Activated CD4-positive, alpha-beta T cell treated with anti-CD3 and anti-CD28 coated beads, Interleukin-2, Interleukin-4, amounts not matched to agents 100 ng/mL and 50 ng/mL, durations not matched to agents 16 hours and 8 hours (primary cell): ENCODE measurements at regions not wholly inside any gene's neighbourhood (a gene's known extent, or its start where the extent isn't known, plus 50 kb on each side); places are given as distances from the start of the nearest gene placed in this dataset.

Experiments
- DNase-seq: peaks from one replicate; pipeline ENCODE4 v3.0.0-alpha.2; 2020; ENCODE audit warnings: low spot score

DNA sequence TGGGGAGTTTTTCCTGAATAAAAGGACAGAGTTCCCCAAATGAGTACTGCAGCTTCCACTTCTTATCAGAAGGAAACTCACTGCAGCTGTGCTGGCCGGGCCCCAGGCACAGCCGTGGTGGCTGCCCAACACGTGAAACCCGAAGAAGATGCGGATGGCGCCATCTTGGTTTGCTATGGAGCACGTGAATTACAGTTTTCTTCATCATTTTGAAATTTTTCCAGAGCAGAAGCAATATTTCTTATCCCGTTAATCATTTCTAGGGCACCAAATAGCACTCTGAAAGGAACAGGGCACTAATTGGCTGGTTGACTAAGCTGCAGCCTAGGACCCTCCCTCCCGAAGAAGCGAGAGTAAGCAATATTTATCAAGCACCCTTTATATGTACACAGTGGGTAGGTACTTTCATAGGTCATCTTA, 63.2 kb upstream of the EPS8L3 start:
- DNase-seq, result no peak

DNA sequence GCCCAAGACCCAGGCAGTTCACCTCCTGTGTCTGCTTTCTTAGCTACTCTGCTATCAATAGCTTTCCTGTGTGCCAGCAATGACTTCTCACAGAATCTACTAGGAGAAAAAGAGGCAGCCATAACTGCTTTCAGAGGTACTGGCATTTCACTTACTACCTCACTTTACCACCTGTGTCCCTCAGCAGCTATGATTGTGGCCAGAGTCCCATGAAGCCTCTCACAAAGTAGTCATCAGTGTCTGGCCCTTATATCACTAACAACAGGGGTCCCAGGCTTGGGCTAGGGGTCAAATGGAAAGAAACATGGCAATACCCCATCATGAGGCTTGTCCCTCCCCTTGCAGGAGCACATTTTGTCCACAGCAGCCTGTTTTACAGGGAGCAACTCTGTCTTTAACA, 62.7 kb upstream of the EPS8L3 start:
- DNase-seq, result no peak

DNA sequence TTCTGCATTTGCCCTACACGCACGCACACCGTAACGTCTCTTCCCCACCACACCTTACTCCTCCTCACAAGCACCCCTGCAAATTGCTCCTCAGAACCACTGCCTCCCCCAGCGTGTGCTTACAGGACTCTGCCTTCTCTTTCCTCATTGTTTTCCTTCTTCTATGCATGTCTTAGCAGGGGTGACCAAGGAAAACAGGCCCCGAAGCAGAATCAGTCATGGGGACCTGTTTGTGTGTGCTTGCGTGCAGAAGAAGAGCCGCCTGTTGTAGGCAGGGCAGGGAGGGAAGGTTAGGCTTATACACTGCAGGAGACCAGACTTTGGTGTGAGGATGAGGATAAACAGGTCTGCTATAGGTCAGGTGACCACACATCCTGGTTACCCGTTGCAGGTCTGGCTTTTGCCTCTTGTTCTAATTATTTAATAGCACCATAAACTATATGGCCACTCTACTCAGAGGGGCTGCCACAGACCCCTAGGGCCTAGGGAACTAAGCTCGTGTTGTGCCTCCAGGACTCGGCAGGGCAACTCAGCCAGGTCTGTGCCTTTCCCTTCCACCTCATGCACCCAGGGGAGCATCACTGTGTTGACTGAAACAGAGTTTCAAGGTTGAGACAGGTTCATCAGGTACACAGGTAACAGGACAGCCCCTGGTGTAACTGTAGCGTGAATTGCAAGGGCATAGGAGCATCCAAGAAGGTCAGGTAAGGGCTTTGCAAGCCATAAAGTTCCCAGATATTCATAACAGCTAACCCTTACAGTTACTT, 60.8 kb upstream of the EPS8L3 start:
- no peak for DNase-seq

DNA sequence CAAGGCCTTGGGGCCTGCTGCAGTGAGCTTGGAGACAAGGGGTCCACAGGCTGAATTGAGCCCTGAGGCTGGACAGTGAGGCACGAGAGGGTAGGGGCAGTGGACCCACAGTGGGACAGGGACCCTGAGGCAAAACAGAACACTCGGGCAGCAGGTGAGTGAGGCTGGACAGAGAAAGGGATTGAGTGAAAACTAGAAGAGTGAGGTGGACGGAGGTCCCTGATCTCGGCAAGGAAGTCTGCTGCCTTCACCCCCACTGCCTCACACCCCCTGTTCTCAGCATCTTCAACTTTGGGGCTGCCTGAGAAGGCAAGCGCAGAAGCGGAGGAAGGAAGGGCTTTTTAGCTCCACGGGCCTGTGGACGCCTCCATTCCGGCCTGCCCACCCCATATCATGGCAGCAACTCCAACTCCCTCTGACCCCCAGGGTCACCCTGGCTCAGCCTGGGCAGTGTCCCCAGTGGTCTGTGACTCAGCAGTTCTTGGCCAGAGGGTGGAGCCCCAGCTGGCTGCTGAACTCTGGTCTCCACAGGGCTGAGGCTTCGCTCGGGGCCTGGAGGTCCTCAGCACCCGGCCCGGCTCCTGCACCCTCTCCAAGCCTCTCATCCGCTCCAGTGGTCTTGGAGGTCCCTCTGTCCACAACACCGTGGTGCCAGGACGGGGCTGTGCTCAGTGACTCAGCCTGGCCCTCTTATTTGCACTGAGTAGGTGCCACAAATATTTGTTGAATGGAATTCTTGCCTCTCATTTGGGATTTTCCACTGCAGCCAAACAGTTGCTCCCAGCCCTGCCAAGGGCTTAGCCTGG, 60.0 kb upstream of the EPS8L3 start:
- no peak for DNase-seq

DNA sequence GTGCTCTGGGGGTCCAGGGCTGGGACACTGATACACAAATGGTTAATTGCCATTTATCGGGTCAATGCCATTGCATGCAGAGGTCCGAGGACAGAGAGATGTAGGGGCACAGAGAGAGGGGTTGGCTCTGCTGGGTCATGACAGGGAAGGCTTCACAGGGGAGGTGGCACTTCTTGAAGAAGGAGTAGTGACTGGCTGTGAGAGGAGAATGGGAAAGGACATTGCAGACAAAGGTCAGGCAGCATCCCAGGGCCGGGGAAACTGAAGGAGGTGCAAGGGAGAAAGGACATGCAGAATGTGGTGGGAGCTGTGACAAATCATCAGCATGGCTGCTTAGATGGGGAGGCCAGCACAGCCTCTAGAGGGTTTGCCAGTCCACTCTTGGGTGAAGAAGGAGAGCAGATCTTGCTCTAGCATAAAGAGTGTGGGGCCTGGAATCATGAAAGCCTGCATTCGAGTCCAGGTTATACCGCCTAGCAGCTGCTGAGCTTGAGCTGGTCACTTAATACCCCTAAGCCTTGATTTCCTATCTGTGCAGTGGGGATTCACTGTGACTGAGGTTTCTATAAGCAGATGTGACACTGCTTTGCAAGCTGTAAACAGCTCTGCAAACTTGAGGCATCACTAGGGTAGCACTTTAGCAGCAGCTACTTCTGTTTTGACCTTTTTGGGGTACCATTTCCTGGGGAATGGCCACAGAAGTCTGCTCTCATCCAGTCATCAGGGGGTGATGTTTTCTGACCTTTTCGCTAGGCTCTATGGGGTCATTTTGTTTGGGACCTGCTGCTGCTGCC, 59.2 kb upstream of the EPS8L3 start:
- DNase-seq, result peak; percentile 44

DNA sequence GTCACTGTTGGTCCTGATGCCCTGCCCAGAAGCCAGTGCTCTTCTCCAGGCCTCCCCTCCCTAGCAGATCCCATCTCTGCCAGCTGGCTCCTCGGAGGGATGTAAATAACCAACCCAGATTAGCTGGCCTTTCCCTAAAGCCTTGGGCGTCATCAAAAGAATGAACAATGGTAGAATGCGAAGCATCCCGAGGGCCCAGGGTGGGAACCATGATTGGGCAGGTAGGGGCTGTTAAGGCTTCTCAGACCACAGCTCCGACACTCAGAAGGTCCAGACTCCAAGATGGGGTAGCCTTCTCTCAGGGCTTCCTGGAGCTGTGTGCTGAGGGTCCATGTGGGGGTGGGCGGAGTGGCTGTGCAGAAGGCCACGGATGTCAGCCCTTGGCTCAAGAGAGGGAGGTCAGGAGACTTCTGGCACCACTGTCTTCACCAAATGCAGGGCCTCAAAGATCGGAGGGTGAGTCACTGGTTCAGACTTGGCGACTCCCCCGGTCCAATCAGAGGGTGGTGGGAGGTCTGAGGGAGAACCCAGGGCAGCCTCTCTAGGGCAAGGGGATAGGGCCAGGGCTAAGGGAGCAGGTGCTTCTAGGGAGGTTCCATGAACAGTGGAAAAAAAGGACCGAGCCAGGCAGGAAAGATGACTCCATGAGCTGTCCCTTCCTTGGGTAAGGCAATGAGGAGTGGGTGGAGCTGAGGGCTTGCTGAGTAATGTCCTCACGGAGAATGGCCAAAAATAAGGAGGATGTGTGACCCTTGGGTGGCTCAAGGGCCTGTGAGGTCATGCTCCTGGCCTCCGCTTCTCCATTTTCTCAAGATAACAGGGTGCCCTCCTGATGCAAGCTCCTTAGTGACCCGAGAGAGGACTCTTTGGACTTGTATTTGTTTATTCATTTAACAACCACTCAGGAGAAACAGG, 58.4 kb upstream of the EPS8L3 start:
- DNase-seq, result no peak

DNA sequence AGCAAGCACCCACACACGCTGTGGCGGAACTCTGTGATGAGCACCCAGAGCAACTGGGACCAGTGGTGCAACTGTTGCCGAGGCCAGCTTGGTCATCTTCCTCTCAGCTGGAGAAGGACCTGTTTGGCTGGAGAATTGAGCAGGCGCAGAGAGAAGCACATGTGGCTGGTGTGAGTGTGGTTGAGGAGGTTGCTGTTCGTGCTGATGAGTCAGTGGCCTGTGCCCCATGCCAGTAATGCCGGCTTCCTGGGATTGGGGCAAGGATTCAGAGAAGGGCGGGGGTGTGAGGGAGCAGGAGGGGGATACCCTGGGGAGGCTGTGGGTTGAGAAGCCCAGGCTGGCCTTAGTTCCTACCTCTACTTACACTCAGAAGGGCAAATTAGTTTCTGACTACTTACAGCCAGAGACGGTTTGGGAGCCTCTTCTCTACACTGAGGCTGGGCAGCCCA, 57.5 kb upstream of the EPS8L3 start:
- DNase-seq, result peak; percentile 64

DNA sequence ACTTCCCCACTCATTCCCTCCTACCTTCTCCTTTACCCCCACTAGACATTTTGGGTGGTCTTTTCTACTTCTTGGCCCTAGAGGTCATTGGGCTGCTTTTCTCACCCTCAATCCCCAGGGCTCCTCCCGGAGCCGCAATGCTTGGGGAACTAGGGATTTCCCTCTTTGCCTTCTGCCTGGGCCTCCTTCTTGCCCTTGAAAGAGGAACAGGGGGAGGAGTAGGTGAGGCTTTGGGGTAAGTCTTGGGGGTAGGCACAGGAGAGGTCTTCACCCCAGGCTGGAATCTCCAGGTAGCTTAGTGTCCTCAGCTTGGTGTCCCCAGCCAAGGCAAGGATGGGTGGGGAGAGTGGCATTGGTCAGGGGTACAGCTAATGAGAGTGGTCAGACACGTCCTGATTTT, 56.2 kb upstream of the EPS8L3 start:
- DNase-seq, result no peak

DNA sequence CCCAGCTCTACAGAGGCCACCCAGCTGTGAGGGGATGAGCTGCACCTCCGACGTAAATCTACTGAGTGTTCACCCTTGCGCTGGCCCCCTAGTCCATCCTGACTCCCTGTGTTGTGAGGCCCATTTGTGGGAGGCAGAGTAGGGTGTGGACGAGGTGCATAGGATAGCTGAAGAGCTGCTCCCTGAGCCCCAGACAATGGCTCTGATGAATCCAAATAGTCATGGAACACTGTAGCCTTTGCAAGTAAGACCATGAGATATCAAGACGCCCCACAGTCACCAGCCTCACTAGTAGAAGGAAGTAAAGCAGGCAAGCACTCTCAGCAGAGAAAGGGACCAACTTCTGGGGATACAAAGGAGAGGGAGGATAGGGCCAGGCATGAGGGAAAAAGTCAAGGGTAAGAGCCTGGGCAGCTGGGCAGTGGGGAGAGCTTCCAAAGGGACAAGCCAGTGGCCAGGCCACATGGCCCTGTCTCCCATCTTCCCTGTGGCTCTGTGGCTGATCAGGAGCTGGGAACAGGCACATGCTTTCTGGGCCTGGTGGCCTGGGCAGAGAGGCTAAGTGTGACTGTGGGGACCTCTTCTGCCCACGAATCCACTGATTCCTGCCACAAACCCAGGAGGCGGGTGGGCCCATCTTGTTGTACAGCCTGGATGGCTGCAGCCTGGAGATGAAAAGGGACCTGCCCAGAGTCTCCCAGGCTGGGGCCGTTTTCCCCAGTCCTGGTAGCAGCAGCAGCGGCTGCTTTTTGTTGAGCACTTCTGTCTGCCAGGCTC, 55.5 kb upstream of the EPS8L3 start:
- DNase-seq, result no peak

DNA sequence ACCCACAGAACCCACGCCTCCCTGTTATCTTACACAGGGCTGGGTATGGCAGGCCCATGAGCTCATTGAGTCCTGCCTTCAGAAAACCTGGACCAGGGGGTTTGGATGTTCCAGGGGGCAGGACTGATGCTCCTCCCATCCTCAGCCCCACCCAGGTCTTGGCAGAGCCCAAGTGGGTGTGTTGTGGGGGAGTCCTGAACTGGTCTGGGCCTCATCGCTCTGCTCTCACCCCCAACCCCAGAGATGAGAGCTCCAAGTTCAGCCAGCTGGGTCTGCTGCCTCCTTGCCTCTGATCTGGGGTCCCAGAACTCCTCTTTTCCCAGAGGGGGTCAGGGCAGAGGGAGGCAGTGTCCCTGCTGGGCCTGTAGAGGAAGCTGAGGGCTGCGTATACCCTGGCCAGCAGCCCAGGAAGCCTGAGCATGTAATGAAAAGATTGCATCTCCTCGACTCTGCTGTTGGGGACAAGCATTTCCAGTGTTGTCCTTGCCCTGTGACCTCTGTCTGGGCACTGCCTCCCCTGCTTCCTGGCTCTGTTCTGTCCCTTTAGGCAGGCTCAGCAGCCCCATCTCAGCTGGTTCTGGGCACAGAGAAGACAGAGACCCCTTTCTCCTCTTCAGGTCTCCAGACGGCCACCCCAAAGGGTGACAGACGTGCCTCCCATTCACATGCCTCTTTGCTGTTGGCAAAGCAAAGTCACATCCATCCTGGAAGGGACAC, 54.7 kb upstream of the EPS8L3 start:
- DNase-seq, result no peak

DNA sequence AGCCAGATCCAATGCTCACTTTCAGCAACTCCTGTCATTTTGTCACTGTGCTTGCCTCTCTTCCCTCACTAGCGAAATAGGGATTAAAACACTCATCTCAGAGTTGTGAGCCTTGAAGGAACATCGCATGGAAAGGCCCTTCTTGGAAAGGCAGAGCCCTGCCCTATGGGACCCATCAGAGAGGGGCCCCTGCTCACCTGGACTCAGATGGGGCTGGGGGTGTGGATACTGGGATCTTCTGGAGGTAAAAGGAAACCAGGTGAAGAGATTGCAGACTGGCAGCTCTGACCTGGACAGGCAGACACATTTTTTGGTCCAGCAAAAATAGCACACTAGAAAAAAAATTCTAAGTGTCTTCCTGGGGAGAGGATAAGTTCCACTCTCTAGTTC, 54.2 kb upstream of the EPS8L3 start:
- no peak for DNase-seq

DNA sequence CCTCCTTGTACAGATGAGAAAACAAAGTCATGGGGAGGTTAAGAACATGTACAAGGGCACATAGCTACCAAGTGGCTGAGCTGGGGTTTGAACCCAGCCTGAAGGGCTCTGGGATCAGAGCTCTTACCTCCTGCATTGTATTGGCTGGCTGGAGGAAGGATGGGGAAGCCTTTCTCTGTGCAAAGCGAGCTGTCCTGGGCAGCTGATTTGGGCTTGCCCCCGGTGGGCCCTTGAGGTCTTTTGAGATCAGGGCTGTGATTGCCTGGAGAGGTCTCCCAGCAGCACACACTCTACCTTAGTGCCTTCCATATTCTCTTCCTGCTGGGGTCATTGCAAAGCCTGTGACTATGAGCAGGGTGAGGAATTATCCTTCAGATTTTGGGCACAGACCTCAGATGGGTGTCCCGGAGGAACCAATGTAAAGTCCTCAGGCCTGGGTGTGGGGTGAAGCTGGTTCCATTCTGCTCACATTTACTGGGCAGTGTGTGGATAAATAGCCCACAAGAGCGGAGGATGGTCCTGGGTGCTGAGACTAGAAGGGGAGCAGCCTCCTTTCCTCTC, 53.3 kb upstream of the EPS8L3 start:
- no peak for DNase-seq

DNA sequence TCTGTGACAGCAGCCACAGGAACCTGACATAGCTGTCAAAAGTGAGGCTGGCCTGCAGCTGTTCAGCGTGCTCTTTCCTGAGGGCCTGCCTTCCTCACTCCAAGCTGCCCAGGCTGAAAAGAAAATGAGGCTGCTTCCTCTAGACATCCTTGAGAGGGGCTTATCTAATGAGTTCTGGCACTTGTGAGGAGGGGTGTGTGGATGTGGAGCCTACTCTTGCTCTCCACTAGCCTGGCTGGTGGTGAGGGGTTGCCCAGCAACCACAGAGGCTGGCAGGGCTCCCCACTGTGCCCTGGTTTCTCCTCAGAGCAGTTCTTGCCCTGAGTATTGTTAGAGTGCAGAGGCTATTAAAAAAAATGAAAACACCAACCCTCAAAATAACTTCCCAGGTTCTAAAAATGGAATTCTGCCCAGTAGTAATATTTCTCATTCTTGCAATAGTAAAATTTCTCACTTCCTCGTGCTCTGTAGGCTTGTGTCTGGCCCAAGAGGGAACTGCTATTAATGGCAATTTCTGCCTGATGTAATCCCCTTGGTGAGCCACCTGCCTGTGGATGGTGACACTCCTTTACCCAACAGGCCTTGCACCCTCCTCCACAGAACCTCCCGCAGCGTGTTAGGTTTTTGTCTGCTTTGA, 52.6 kb upstream of the EPS8L3 start:
- DNase-seq, result no peak

DNA sequence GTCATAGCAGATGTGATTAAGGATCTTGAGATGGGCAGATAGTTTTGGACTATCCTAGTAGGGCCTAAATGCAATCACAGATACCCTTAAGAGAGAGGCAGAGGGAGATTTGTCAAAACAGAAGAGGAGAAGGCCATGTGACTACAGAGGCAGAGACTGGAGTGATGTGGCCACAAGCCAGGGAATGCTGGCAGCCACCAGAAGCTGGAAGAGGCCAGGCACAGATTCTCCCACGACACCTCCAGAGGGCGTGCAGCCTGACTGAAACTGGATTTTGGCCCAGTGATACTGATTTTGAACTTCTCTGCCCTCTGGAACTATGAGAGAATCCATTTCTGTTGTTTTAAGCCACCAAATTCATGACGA, 52.1 kb upstream of the EPS8L3 start:
- DNase-seq, result no peak

DNA sequence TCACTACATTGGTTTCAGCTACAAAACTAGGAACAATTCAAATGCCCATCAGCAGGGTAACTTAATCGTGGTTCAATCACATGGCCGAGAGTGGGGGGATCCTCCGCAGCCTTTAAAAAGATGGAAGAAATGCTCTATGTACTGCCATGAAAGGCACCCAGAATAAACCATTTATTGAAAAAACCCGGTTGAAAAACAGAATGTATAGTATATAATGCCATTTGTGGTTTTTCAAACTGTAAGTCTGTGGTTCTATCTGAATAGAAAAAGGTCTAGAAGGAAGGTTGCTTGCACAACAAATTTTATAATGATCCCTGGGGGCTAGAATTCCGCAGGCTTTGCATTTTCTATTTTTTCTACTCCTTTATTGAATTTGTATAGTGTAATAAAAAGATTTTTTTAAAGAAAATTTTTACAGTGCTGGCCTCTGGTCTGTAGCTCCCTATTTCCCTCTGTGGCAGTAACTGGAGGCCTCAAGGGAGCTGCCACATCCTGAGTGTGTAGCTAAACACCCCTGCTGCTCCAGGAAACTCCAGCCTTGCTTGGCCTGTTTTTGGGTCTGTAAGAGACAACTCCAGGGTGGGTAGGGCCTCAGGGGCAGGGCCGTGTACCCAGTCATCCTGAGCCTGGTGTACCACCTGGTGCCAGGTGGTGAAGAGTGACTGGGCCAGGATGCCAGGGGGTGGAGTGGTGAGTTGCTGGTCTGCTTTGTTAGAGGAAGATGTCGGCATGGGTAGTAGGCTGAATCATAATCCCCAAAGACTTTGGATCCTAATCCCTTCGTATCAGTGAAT, 51.5 kb upstream of the EPS8L3 start:
- DNase-seq, result no peak

DNA sequence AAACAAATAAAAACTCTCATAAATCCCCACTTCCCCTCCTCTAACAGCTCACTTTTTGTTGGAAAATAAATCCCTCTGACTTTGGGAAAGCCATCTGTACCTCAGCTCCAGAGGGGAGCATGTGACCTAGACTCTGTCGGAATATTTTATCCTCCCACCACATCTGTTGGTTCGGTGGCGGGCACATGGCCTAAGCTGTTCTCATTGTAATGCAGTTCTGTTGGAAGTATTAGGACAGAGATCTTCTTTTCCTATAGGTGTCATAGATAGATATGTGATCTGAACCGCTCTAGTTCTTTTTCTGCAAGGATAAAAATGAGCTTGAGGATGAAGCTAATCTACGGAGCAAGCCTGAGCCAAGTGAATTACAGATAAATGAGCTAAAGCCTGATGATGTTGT, 50.5 kb upstream of the EPS8L3 start:
- no peak for DNase-seq
